PC-3 (cell line): ENCODE measurements at regions not wholly inside any gene's neighbourhood (a gene's known extent, or its start where the extent isn't known, plus 50 kb on each side); places are given as distances from the start of the nearest gene placed in this dataset.

ENCODE experiments used
- CTCF ChIP-seq: fragments of 300-600 bp; sonication (generic); conservative IDR thresholded peaks from 2 replicates; pipeline ENCODE4 v1.5.1; 2017; ENCODE audit warnings: antibody characterized with exemption, low read depth, mild to moderate bottlenecking, low read length
- EZH2 ChIP-seq: fragments of 300-600 bp; sonication (generic); IDR thresholded peaks from one replicate; pipeline ENCODE4 v1.6.1; 2017; ENCODE audit warnings: antibody characterized with exemption, mild to moderate bottlenecking, low read length; ENCODE audit not compliant: unreplicated experiment

- no peak for TF ChIP-seq CTCF
- TF ChIP-seq EZH2, result no peak
Observed at GRCh38 chrX:6954836-6955235, 192.7 kb upstream of the STS start.
